Heart left ventricle (tissue), 16 donors: ENCODE measurements at regions not wholly inside any gene's neighbourhood (a gene's known extent, or its start where the extent isn't known, plus 50 kb on each side); places are given as distances from the start of the nearest gene placed in this dataset.

Experiments used
- ATAC-seq, 4 donors: fragments of 200-7000 bp; cut with Tn5 transposase; one replicate each; pipeline ENCODE4 v1.9.1; 2020 to 2022; ENCODE audit warnings: moderate library complexity in 4 of 4, mild to moderate bottlenecking in 3 of 4, moderate number of reproducible peaks in 1 of 4
- DNase-seq, 5 donors: peaks; one replicate each; pipeline ENCODE4 v3.0.0-alpha.2; 2020
- H3K27ac ChIP-seq, 12 donors: fragments of 200-600 bp; sonication (generic) in 4 of 12; one replicate each; pipeline versions ENCODE4 v1.5.0 to v1.8.0; 2016 to 2022; ENCODE audit warnings: mild to moderate bottlenecking in 2 of 12
- H3K27me3 ChIP-seq, 9 donors: fragments of 200-600 bp; sonication (generic) in 2 of 9; one replicate each; pipeline versions ENCODE4 v1.5.1 to v1.8.0; 2016 to 2022; ENCODE audit warnings: mild to moderate bottlenecking in 3 of 9
- H3K36me3 ChIP-seq, 9 donors: fragments of 200-600 bp; sonication (generic) in 2 of 9; one replicate each; pipeline versions ENCODE4 v1.5.0 to v1.8.0; 2018 to 2022; ENCODE audit warnings: mild to moderate bottlenecking in 2 of 9
- H3K4me1 ChIP-seq, 12 donors: fragments of 200-600 bp; sonication (generic) in 4 of 12; one replicate each; pipeline versions ENCODE4 v1.5.0 to v1.8.0; 2016 to 2022; ENCODE audit warnings: mild to moderate bottlenecking in 3 of 12
- H3K4me3 ChIP-seq, 12 donors: fragments of 200-600 bp; sonication (generic) in 4 of 12; one replicate each; pipeline versions ENCODE4 v1.5.0 to v1.8.0; 2017 to 2022; ENCODE audit warnings: mild to moderate bottlenecking in 9 of 12, moderate library complexity in 4 of 12
- H3K9me3 ChIP-seq, 12 donors: fragments of 200-600 bp; sonication (generic) in 4 of 12; one replicate each; pipeline versions ENCODE4 v1.5.0 to v1.8.0; 2016 to 2022; ENCODE audit warnings: mild to moderate bottlenecking in 1 of 12
- CTCF ChIP-seq, 12 donors: fragments of 200-600 bp; sonication (generic) in 4 of 12; IDR thresholded peaks; one replicate each; pipeline versions ENCODE4 v1.5.0 to v1.8.0; 2018 to 2022; ENCODE audit warnings: antibody characterized with exemption in 12 of 12, mild to moderate bottlenecking in 5 of 12
- POLR2A ChIP-seq, 2 donors: fragments of 450-650 bp; IDR thresholded peaks; one replicate each; pipeline ENCODE4 v1.6.1; 2017; ENCODE audit warnings: antibody characterized with exemption in 2 of 2, mild to moderate bottlenecking in 2 of 2, moderate library complexity in 2 of 2
- WGBS, 4 donors: extraction: QIAGEN DNeasy Blood & Tissue Kit in 2 of 4; methylation state at CpG; one replicate each; pipeline versions ENCODE4 v1.1.5 to v1.1.7; 2013 to 2018; 5-methylcytosine and 5-hydroxymethylcytosine counted together
- intact Hi-C, 10 donors: fragments of 100-400 bp; cut with DNase I; formaldehyde crosslinking; loops; one replicate each; pipeline versions ENCODE4 v1.11.1 to v1.14.2; 2022
- donor health status: ischemic (EF 13 %, LVEDD 7.1; RV severe dilation, severe dysfunction).
- donor health status: healthy with polysubstance abuse.
- donor health status: DM: no; HTN: yes; CAD: no.
- donor health status: DM: no; HTN: no; CAD: no.
- donor health status: ischemic (EF 25% LVEDD 6.9; RV normal size, moderate dysfunction).
- donor health status: ischemic (EF 25% LVEDD 5.7; RV mildly dilated, moderate dysfunction).
- donor health status: healthy.
- donor health status: DM: yes; HTN: yes; CAD: no.
- donor health status: ischemic (EF 35%, LVEDD 5.7; RV mildly dilated, moderate dysfunction).
- donor health status: nonischemic (EF 11% LVEDD 7.7; RV severe dilation, severe dysfunction).
- donor health status: DM: yes; HTN: yes; CAD: no.
- donor health status: PGD.
- donor health status: ischemic (EF 29% LVEDD 5.4; RV normal size, mild dysfunction).
- donor health status: nonischemic (EF 23%, LVEDD 6.1; RV moderate dilation, normal function).

GRCh38 chr11:16410479-16410878 lies 54.1 kb upstream of the SOX6 start:
- ATAC-seq (no peak), DNase-seq (no peak)

GRCh38 chr11:16408619-16409018 lies 52.3 kb upstream of the SOX6 start:
- Histone ChIP-seq H3K9me3 (no peaks in the 10 kb centered on the region), H3K27me3 (no peaks in the 10 kb centered on the region), H3K36me3 (no peaks in the 10 kb centered on the region), H3K4me3 (no peak overlapping the region), H3K27ac (no peak overlapping the region), H3K4me1 (peaks cover 0 to 10% (median 0%) of the 10 kb centered on the region in 12 donors)
- TF ChIP-seq CTCF (IDR thresholded peaks at IDR 0.05): no peak
- TF ChIP-seq POLR2A (IDR thresholded peaks at IDR 0.05): no peak
- ATAC-seq (no peak), DNase-seq (no peak)
- intact Hi-C loops: no loop called here
- WGBS, 4 donors: 84 to 86% (median 85%) methylated on average over 1 of the region's 1 CpG

More at GRCh38 chr11:16410479-16410878, 54.1 kb upstream of the SOX6 start:
- H3K9me3 ChIP-seq: no peaks in the 10 kb centered on the region
- 75 to 85% (median 84%) methylated on average over 5 of the region's 5 CpGs for WGBS, 4 donors
- peaks cover 0 to 10% (median 0%) of the 10 kb centered on the region in 12 donors for H3K4me1 ChIP-seq
- intact Hi-C loops: no loop called here
- H3K27ac ChIP-seq: no peak overlapping the region
- H3K27me3 ChIP-seq: no peaks in the 10 kb centered on the region
- TF ChIP-seq POLR2A (IDR thresholded peaks at IDR 0.05) (no peak), CTCF (IDR thresholded peaks at IDR 0.05) (no peak)
- H3K36me3 ChIP-seq: no peaks in the 10 kb centered on the region
- no peak overlapping the region for H3K4me3 ChIP-seq

- ATAC-seq: no peak
- no peak for TF ChIP-seq POLR2A (IDR thresholded peaks at IDR 0.05)
- no peak for TF ChIP-seq CTCF (IDR thresholded peaks at IDR 0.05)
- Histone ChIP-seq H3K27ac (no peak overlapping the region), H3K9me3 (no peaks in the 10 kb centered on the region), H3K4me3 (no peak overlapping the region), H3K36me3 (no peaks in the 10 kb centered on the region), H3K4me1 (peaks cover 0 to 12% (median 0%) of the 10 kb centered on the region in 12 donors), H3K27me3 (no peaks in the 10 kb centered on the region)
- no peak for DNase-seq
- intact Hi-C loops: no loop called here
- WGBS, 4 donors: 88 to 100% (median 99%) methylated on average over 1 of the region's 1 CpG
Measured at GRCh38 chr11:16406226-16406625, 49.9 kb upstream of the SOX6 start.
